Keratinocyte (primary cell): ENCODE measurements at regions not wholly inside any gene's neighbourhood (a gene's known extent, or its start where the extent isn't known, plus 50 kb on each side); places are given as distances from the start of the nearest gene placed in this dataset.

Source experiments
- DNase-seq: peaks from one replicate; pipeline ENCODE4 v3.0.0-alpha.2; 2011; ENCODE audit warnings: low read depth, missing footprints, low spot score
- FAIRE-seq: peaks from 2 replicates; lab custom pipeline; 2011; peaks lifted over from hg19 to GRCh38; lab: Jason Lieb, UNC
- H2AFZ ChIP-seq: 2 replicates; pipeline ENCODE4 v1.6.0; 2012; ENCODE audit warnings: low read length, control low read depth, inconsistent platforms; ENCODE audit not compliant: control insufficient read depth
- H3K27ac ChIP-seq: 2 replicates; pipeline ENCODE4 v1.5.1; 2011; ENCODE audit warnings: low read length; ENCODE audit not compliant: control insufficient read depth, insufficient read depth
- H3K27me3 ChIP-seq: 3 replicates; pipeline ENCODE4 v1.6.0; 2011; ENCODE audit warnings: low read length; ENCODE audit not compliant: control insufficient read depth, insufficient read depth; ENCODE audit errors: extremely low read depth
- H3K36me3 ChIP-seq, 2 experiments: 2 replicates in 1 of 2; 3 replicates in 1 of 2; pipeline ENCODE4 v1.5.1; 2011; ENCODE audit warnings: low read length in 2 of 2, mild to moderate bottlenecking in 1 of 2; ENCODE audit not compliant: control insufficient read depth in 2 of 2, insufficient read depth in 2 of 2; ENCODE audit errors: extremely low read depth in 1 of 2
- H3K4me1 ChIP-seq: 3 replicates; pipeline ENCODE4 v1.5.1; 2011; ENCODE audit warnings: low read length; ENCODE audit not compliant: control insufficient read depth, insufficient read depth; ENCODE audit errors: extremely low read depth
- H3K4me2 ChIP-seq: 3 replicates; pipeline ENCODE4 v1.6.0; 2011; ENCODE audit warnings: low read depth, low read length; ENCODE audit not compliant: control insufficient read depth, insufficient read depth; ENCODE audit errors: extremely low read depth
- H3K4me3 ChIP-seq, 3 experiments: fragments of 200-600 bp in 1 of 3; sonication (generic) in 1 of 3; 2 replicates in 2 of 3; 3 replicates in 1 of 3; pipeline ENCODE4 v1.5.1; 2011 to 2016; ENCODE audit warnings: low read length in 3 of 3, mild to moderate bottlenecking in 3 of 3, control low read depth in 2 of 3, inconsistent platforms in 1 of 3, low read depth in 1 of 3, mixed read lengths in 1 of 3, mixed run types in 1 of 3, moderate library complexity in 1 of 3; ENCODE audit not compliant: control insufficient read depth in 2 of 3, insufficient read depth in 2 of 3; ENCODE audit errors: extremely low read depth in 1 of 3
- H3K79me2 ChIP-seq: 2 replicates; pipeline ENCODE4 v1.6.0; 2012; ENCODE audit warnings: low read length; ENCODE audit not compliant: control insufficient read depth, insufficient read depth
- H3K9ac ChIP-seq: 3 replicates; pipeline ENCODE4 v1.6.0; 2011; ENCODE audit warnings: low read length; ENCODE audit not compliant: control insufficient read depth, insufficient read depth; ENCODE audit errors: extremely low read depth
- H3K9me1 ChIP-seq: 3 replicates; pipeline ENCODE4 v1.6.0; 2011; ENCODE audit warnings: low read length; ENCODE audit not compliant: control insufficient read depth, insufficient read depth; ENCODE audit errors: extremely low read depth
- H3K9me3 ChIP-seq: 2 replicates; pipeline ENCODE4 v1.5.1; 2012; ENCODE audit warnings: low read depth, low read length; ENCODE audit not compliant: control insufficient read depth
- H4K20me1 ChIP-seq: 3 replicates; pipeline ENCODE4 v1.6.0; 2011; ENCODE audit warnings: low read length; ENCODE audit not compliant: control insufficient read depth, insufficient read depth; ENCODE audit errors: extremely low read depth
- EZH2 ChIP-seq: IDR thresholded peaks from one replicate; pipeline ENCODE4 v1.6.1; 2012; ENCODE audit warnings: inconsistent platforms, mild to moderate bottlenecking, low read length, moderate library complexity
- dilution Hi-C: fragments of 300-500 bp; cut with MboI; formaldehyde crosslinking; loops from one replicate; pipeline ENCODE4 v1.7.0; 2020; ENCODE audit warnings: low sequenced_read_pairs; ENCODE audit not compliant: extremely low pct_ligation_motif_present
- TF ChIP-seq, protein P1 (sequence below), 3 experiments: IDR thresholded peaks in 1 of 3; conservative IDR thresholded peaks in 1 of 3; optimal IDR thresholded peaks in 1 of 3; 2 replicates in 2 of 3; 3 replicates in 1 of 3; pipeline versions ENCODE3 to v1.5.1; 2011; ENCODE audit warnings: low read length in 3 of 3, mild to moderate bottlenecking in 3 of 3, moderate library complexity in 2 of 3, control low read depth in 1 of 3, inconsistent platforms in 1 of 3; ENCODE audit not compliant: insufficient read depth in 2 of 3; ENCODE audit errors: extremely low read depth in 1 of 3

DNA sequence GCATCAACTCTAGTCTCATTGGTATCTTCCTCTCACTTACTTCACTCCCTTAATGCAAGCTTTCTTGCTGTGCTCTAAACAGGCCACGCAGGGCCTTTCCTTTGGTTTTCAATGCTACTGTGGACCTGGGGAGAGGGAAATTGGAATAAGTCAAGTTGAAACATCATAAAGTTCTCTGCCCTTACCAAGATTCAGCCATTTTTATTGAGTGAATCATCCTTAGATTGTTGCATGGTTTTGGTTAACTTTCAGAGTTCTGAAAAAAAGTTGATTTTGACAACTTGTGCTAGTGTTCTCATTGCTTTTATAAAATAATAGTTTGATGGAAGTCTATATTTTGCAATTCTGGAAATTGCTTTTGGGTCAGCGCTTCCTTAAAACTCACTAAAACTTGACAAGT, 852.8 kb upstream of the ACVR2A start:
- no peaks in the 10 kb centered on the region for H3K36me3 ChIP-seq
- no peaks in the 10 kb centered on the region for H3K9me3 ChIP-seq
- dilution Hi-C loops, result no loop called here
- peak; percentile 17 for FAIRE-seq
- no peaks in the 10 kb centered on the region for H3K27me3 ChIP-seq
- H3K79me2 ChIP-seq, result no peaks in the 10 kb centered on the region
- no peak for DNase-seq
- no peak overlapping the region for H3K4me2 ChIP-seq
- H3K4me1 ChIP-seq, result peaks cover 10% of the 10 kb centered on the region
- no peaks in the 10 kb centered on the region for H3K9me1 ChIP-seq
- no peaks in the 10 kb centered on the region for H4K20me1 ChIP-seq
- no peak overlapping the region for H3K4me3 ChIP-seq
- no peak overlapping the region for H3K9ac ChIP-seq
- no peak overlapping the region for H2AFZ ChIP-seq
- H3K27ac ChIP-seq, result no peak overlapping the region
- no peak for TF ChIP-seq EZH2
- TF ChIP-seq, protein P1, sequence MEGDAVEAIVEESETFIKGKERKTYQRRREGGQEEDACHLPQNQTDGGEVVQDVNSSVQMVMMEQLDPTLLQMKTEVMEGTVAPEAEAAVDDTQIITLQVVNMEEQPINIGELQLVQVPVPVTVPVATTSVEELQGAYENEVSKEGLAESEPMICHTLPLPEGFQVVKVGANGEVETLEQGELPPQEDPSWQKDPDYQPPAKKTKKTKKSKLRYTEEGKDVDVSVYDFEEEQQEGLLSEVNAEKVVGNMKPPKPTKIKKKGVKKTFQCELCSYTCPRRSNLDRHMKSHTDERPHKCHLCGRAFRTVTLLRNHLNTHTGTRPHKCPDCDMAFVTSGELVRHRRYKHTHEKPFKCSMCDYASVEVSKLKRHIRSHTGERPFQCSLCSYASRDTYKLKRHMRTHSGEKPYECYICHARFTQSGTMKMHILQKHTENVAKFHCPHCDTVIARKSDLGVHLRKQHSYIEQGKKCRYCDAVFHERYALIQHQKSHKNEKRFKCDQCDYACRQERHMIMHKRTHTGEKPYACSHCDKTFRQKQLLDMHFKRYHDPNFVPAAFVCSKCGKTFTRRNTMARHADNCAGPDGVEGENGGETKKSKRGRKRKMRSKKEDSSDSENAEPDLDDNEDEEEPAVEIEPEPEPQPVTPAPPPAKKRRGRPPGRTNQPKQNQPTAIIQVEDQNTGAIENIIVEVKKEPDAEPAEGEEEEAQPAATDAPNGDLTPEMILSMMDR (optimal IDR thresholded peaks at IDR 0.05 in 1 of 3, IDR thresholded peaks at IDR 0.05 in 1 of 3, conservative IDR thresholded peaks at IDR 0.05 in 1 of 3; ENCODE audit: extremely low read depth in 1 of 3, insufficient read depth in 2 of 3, low read length in 3 of 3), result no peak

DNA sequence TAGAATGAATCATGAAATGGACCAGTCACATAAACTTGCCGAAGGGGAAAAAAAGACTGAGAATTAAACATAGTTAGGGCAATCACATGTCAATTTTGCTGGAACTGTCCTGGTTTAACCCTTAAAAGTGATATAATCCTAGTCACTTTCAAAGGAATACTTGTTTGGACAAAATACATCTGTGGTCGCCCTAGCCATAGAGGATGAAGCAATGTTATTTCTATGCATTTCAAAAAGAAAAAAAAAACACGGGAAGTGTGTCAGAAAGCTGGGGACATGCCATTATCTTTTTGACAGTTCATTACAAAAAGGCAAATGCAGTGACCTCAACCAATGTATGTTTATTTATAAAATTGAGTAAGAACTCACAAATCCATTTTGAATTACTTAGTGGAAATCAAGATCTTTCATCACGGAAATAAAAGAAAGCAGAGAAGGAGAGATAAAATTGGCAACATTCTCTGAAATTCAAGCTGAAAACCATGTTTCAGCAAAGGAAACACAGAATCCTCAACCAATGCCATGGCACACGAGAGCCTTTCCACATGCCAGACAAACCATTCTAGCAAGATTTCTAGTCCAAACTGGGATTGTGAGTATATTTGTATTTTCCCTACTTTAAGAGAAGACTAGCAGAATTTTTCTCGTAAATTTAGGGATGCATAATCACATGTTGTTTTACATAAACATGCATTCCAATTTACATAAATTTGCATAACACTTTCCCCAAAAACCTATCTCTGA, 854.3 kb upstream of the ACVR2A start:
- Histone ChIP-seq H3K9me3 (no peaks in the 10 kb centered on the region), H3K4me2 (no peak overlapping the region), H3K27me3 (no peaks in the 10 kb centered on the region), H3K4me1 (peaks cover 26% of the 10 kb centered on the region), H2AFZ (no peak overlapping the region), H3K36me3 (no peaks in the 10 kb centered on the region), H3K4me3 (no peak overlapping the region), H4K20me1 (no peaks in the 10 kb centered on the region), H3K79me2 (no peaks in the 10 kb centered on the region), H3K9me1 (no peaks in the 10 kb centered on the region), H3K27ac (no peak overlapping the region), H3K9ac (no peak overlapping the region)
- TF ChIP-seq, protein P1 (optimal IDR thresholded peaks at IDR 0.05 in 1 of 3, IDR thresholded peaks at IDR 0.05 in 1 of 3, conservative IDR thresholded peaks at IDR 0.05 in 1 of 3; ENCODE audit: extremely low read depth in 1 of 3, insufficient read depth in 2 of 3, low read length in 3 of 3), result no peak
- no peak for TF ChIP-seq EZH2
- FAIRE-seq, result no peak
- DNase-seq, result no peak
- dilution Hi-C loops, result no loop called here
